SKM-1 treated with dmso at 0.1 percent for 144 hours (cell line): ENCODE measurements at regions not wholly inside any gene's neighbourhood (a gene's known extent, or its start where the extent isn't known, plus 50 kb on each side); places are given as distances from the start of the nearest gene placed in this dataset.
A peak's percentile ranks its signal among the peaks of the same experiment; 100 is the strongest.

Experiments
- DNase-seq: peaks from one replicate; lab custom pipeline; 2025; ENCODE audit not compliant: unreplicated experiment; lab: John Stamatoyannopoulos, UW

GRCh38 chr3:75260-75659 is 121.3 kb upstream of the CHL1 start:
- no peak for DNase-seq

DNA sequence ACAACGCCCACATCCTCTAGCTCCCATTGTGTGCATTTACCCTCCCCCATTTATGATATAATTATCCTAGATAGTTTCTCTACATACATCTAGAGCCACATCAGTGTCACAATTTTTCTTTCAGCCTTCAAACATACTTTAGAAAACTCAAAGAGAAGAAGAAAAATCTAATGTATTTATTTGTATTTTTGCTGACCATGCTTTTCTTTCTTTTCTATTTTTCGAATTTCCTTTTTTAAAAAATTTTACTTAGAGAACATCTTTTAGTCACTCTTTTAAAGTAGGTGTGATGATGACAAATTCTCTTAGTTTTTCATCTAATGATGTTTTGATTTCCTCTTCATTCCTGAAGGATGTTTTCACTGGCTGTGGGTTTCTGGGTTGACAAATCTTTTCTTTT is 117.0 kb upstream of the CHL1 start:
- DNase-seq, result no peak

- DNase-seq, result no peak
Measured at GRCh38 chr3:82508-82907, 114.1 kb upstream of the CHL1 start.

DNA sequence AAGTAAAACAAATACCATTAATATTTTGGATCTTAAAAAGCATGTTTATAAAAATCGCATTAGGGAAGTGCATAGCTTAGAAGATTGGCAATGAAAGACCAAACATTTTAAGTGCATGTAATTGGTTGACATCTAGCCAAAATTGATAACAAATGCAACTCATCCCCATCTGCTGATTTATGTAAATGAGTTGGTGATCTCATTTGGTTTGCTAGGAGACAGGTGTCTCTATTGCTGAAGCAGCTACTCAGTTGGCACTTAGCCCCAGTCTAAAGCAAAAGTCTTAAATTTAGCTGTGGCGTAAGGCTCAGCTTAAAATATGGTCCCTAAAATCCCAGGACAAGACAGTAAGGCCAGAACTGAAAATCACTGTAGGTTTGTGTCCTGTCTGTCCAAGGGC is 113.5 kb upstream of the CHL1 start:
- no peak for DNase-seq

- DNase-seq, result no peak
Measured at GRCh38 chr3:85180-85579, 111.4 kb upstream of the CHL1 start.

- no peak for DNase-seq
Measured at GRCh38 chr3:88267-88666, 108.3 kb upstream of the CHL1 start.

DNA sequence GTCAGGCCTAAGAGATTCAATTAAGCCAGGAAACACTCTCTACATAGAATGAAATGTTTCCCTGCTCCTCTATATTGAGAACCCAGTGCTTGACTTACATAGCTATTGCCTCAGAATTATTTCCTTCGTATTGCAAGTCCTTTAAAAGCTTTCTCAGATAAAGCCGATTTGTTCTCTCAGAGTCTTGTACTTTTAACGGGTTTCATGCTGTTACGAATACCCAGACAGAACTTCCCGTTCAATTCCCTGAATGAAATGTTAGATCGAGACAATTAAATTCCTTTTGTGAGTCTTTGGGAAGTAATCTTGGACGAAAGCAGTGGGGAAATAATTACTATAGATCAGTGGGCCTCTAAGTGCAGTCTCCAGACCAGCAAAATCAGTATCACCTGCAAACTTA is 102.8 kb upstream of the CHL1 start:
- DNase-seq, result no peak

GRCh38 chr3:96259-96658 is 100.3 kb upstream of the CHL1 start:
- DNase-seq, result no peak

DNA sequence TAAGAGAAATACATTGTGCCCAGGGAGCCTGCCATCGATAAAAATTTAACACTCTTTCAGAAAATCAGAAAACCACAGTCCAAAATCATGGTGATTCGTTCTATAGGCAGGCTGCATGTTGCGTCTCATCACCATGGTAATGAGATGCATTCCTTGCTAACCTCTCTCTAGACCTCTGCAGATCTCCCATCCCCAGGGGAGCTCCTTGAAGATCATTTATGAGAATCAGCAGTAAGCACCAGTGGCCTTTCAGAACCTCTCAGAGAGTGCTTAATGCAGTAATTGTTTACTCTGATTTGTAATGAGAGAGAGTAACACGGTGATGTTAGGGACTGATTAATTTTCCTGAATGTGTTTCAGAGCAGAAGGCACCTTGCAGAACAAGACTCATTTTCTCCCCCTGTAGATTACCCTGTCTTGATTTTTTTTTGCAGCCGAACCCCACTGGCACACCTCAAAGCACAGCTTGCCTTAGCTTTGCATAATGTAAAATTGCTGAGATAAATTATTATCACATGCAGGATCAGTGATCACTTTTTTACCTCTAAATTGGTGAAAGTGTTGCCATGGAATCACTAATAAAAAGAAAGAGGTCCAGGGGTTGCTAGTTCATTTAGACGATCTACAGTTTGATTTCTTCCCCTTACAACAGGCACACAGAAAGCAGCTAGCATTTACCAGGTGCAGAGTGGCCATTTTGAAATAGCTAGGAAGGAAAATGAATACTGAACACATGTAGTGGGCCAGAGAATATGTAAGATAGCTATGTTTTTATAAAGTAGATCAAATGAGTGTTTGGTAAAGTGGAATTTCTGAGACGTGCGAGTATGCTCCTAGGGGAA is 98.9 kb upstream of the CHL1 start:
- no peak for DNase-seq

DNA sequence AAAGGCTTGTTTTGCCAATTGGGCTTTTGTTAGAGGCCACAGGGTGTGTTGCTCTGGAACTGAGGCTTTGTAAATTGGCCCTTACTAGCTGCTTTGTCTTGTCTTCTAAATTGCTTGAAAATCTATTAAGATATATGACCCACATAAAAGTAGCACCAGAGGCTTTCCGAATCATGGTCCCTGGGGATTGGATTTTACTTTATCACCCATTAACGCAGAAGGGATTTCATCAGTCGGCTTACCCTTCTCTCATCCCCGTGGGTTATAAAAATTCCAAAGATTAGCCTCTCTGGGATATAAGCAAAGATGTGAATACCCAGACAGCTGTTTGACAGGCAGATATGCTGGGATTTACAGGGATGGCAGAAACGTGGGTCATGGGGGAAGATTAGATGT is 98.3 kb upstream of the CHL1 start:
- no peak for DNase-seq

DNA sequence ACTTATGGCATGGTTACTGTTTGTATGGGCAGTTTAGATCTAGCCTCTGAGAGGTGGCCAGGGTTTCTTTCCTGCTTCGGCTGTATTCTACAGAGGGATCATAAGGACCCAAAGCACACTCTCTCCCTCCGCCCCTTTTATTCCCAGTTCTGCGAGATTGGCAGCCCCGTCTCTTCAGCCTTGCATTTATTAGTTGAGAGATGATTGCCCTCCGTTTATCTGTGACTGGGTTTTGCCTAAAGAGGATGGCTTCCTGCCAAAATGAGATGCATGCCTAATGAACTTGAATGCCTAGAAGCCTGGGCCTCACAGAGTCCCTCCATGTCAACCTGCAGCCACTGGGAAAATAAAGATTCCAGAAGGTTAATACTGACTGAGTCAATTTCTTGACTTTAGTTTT is 97.1 kb upstream of the CHL1 start:
- DNase-seq, result no peak

DNA sequence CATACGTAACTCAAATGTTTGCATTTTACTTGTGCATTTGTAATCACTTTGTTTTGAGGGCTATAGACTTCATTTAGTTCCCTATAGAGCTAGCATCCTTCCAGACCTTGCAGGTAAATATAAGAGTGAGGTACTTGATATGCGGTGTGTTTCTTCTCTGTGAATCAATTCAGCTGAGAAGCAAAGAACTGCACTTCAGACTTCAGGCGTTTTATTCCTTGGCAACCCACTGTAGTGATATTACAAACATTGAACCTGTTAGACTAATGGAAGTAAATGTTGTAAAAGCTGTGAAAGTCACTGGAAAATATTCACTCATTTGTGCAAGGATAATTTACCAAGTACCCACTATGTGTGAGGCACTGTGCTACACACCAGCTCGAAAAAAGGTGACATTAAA is 94.1 kb upstream of the CHL1 start:
- DNase-seq, result no peak

GRCh38 chr3:103991-104390 is 92.6 kb upstream of the CHL1 start:
- DNase-seq, result no peak

- no peak for DNase-seq
Measured at GRCh38 chr3:105585-105984, 91.0 kb upstream of the CHL1 start.

- no peak for DNase-seq
Measured at GRCh38 chr3:106619-107018, 89.9 kb upstream of the CHL1 start.

DNA sequence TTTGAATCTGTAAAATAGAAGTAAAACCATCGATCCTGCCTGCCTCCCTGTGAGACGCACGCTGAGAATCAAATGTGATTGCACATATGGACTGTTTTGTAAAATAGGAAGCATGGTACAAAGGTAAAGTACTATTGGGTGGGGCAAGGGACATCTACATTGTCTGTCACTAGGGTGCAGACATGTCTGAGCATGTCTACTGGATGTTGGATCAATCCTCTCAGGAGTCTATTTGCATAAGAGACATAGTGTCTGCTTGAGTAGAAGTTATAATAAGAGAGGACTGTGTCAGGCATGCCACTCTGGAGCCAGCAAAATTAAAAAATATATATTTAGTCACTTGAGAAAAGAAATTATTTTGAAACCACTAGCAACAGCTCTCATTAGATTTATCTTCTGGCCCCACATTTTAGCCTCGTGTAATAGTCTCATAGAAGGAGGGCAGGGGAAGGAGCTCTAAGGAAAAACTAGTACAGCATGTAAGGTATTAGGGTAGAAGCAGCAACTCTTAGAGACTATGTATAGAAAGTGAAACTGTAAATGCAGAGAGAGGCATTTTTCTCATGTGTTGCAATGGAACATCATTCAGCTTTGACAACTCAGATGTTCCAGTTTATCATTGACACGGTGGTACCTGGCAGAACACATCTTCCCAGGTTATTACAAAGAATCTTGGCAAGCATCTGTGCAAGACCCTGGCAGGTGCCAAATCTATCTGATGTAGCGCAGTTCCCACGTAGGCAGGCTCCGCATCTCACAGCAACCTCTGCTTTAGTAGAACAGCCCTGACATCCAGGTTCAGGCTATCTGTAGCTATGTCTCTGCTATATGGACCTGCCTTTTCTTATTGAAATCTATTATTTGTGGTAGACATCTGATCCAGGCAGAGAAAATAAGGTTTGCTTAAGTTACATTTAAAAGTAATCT is 85.2 kb upstream of the CHL1 start:
- DNase-seq, result no peak

GRCh38 chr3:112773-113172 is 83.8 kb upstream of the CHL1 start:
- DNase-seq, result no peak

DNA sequence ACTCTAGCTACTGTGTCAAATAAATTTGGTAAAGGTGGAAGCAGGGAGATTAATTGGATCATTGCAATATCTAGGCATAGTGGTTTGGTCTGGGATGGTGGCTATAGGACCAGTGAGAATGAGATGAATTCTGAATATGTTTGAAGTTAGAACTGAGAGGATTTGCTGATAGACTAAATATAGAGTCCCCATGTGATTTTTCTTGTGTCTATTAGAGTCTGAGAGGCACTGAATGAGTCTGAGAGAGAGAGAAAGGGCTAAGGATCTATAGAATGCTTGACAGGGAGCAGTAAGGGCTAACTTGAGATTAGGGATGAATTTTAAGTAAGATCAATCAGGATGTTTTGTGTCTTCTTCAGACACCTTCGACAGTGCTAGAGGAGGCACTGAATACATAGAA is 77.9 kb upstream of the CHL1 start:
- DNase-seq, result no peak

- DNase-seq, result no peak
Measured at GRCh38 chr3:123341-123740, 73.2 kb upstream of the CHL1 start.

DNA sequence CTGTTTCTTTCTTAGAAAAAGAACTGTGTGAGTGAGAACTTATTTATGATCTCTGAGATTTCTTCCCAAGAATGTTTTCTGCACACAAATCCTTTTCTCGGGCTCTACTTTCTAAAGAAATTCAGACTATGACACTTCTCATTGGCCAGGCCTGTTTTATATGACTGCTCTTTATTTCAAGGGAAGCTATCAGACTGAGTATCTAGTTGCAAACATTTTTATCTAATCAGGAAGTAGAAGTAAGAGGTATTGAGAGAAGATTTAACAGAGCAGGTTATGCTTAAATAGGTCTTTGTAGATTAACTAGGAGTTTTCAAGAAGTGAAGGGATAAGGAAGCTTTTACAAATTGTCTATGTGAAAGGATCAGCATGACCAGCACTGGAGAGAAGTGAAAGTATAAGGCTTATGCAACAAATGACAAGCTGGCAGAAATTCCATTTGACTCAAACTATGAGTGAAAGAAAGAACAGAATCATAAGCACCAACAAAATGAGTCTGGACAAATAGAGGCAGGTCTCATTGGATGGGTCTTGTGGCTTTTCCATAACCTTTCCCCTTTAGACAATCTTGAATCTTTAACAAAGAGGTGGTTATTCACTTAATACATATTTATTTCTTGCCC is 71.9 kb upstream of the CHL1 start:
- peak; percentile 2 for DNase-seq

GRCh38 chr3:128515-129172 is 67.9 kb upstream of the CHL1 start:
- DNase-seq, result no peak
